HCT116 (cell line): ENCODE measurements at regions not wholly inside any gene's neighbourhood (a gene's known extent, or its start where the extent isn't known, plus 50 kb on each side); places are given as distances from the start of the nearest gene placed in this dataset.

Experiments used
- ATAC-seq: fragments of 200-7000 bp; cut with Tn5 transposase; 2 replicates; pipeline ENCODE4 v1.9.1; 2020; ENCODE audit warnings: mild to moderate bottlenecking, moderate library complexity
- BruUV-seq: library from RNA; stranded (reverse); fragments of 400-500 nt; replicated peaks from 2 replicates; lab custom pipeline; 2021; lab: Mats Ljungman, UMichigan
- CTCF ChIA-PET: fragments of 300-600 bp; sonication (Branson Sonifier 250); formaldehyde crosslinking; loops from one replicate; lab custom pipeline; 2021; ENCODE audit warnings: antibody characterized with exemption; lab: Charles Lee
- POLR2A ChIA-PET: fragments of 300-600, 350-600 bp; sonication (Branson Sonifier 250); formaldehyde crosslinking; loops from one replicate; lab custom pipeline; 2021; ENCODE audit warnings: antibody characterized with exemption; lab: Charles Lee
- RAD21 ChIA-PET, 2 experiments: fragments of 300-600 bp; sonication (Branson Sonifier 250); formaldehyde crosslinking; loops; one replicate each; lab custom pipeline; 2023; ENCODE audit warnings: low total read pairs in 2 of 2; ENCODE audit not compliant: uncharacterized antibody in 2 of 2, unreplicated experiment in 2 of 2, low non-redundant PET in 1 of 2; lab: Charles Lee
- DNase-seq: peaks from one replicate; pipeline ENCODE4 v3.0.0-alpha.2; 2010; ENCODE audit warnings: low read depth, low spot score
- H2AFZ ChIP-seq: fragments of 200-600 bp; shearing (Covaris generic), sonication (generic); 2 replicates; pipeline ENCODE4 v1.6.1; 2017; ENCODE audit warnings: low read depth, mixed run types, mixed read lengths, antibody characterized with exemption, low read length; ENCODE audit not compliant: poor library complexity, severe bottlenecking
- H3K27ac ChIP-seq: 2 replicates; pipeline ENCODE4 v1.5.1; 2012; ENCODE audit warnings: low read depth, low read length
- H3K27me3 ChIP-seq: fragments of 200-600 bp; sonication (generic); 2 replicates; pipeline ENCODE4 v1.6.1; 2016; ENCODE audit warnings: mixed run types, low read length, mixed read lengths; ENCODE audit not compliant: insufficient read depth
- H3K36me3 ChIP-seq, 2 experiments: fragments of 200-500 bp in 1 of 2; fragments of 200-600 bp in 1 of 2; sonication (Bioruptor generic) in 1 of 2; sonication (generic) in 1 of 2; 2 replicates each; pipeline versions ENCODE4 v1.5.1 to v1.6.1; 2014 to 2016; ENCODE audit warnings: low read length in 2 of 2, inconsistent platforms in 1 of 2, mixed read lengths in 1 of 2, mixed run types in 1 of 2; ENCODE audit not compliant: insufficient read depth in 2 of 2, control insufficient read depth in 1 of 2
- H3K4me1 ChIP-seq, 2 experiments: fragments of 200-600 bp in 1 of 2; sonication (generic) in 1 of 2; 2 replicates each; pipeline versions ENCODE4 v1.5.1 to v1.6.1; 2012 to 2017; ENCODE audit warnings: low read length in 2 of 2, inconsistent platforms in 1 of 2, mild to moderate bottlenecking in 1 of 2, mixed read lengths in 1 of 2, mixed run types in 1 of 2, moderate library complexity in 1 of 2; ENCODE audit not compliant: insufficient read depth in 2 of 2, control insufficient read depth in 1 of 2
- H3K4me2 ChIP-seq: fragments of 200-600 bp; sonication (generic); 2 replicates; pipeline ENCODE4 v1.6.1; 2017; ENCODE audit warnings: mixed run types, low read length, mixed read lengths
- H3K4me3 ChIP-seq, 2 experiments: fragments of 200-600 bp in 1 of 2; sonication (generic) in 1 of 2; replicated peaks in 1 of 2; 2 replicates each; pipeline ENCODE4 v1.5.1; 2011 to 2016; ENCODE audit warnings: low read length in 2 of 2, control low read depth in 1 of 2, low read depth in 1 of 2, mild to moderate bottlenecking in 1 of 2, mixed read lengths in 1 of 2, mixed run types in 1 of 2
- H3K79me2 ChIP-seq: fragments of 200-600 bp; sonication (generic); 2 replicates; pipeline ENCODE4 v1.6.1; 2017; ENCODE audit warnings: mild to moderate bottlenecking, mixed run types, low read length, moderate library complexity, mixed read lengths; ENCODE audit not compliant: insufficient read depth
- H3K9ac ChIP-seq: fragments of 200-600 bp; sonication (generic); 2 replicates; pipeline ENCODE4 v1.6.1; 2016; ENCODE audit warnings: low read length, mixed read lengths
- H3K9me2 ChIP-seq: fragments of 200-600 bp; sonication (generic), shearing (Covaris generic); 2 replicates; pipeline ENCODE4 v1.6.1; 2017; ENCODE audit warnings: mixed run types, mild to moderate bottlenecking, moderate library complexity; ENCODE audit not compliant: insufficient read depth
- H3K9me3 ChIP-seq, 2 experiments: fragments of 200-500 bp in 1 of 2; fragments of 200-600 bp in 1 of 2; sonication (Bioruptor generic) in 1 of 2; sonication (generic) in 1 of 2; 2 replicates each; pipeline ENCODE4 v1.6.1; 2014 to 2017; ENCODE audit warnings: low read length in 2 of 2, mixed read lengths in 2 of 2, inconsistent platforms in 1 of 2, low read depth in 1 of 2, mild to moderate bottlenecking in 1 of 2, mixed run types in 1 of 2, moderate library complexity in 1 of 2; ENCODE audit not compliant: control insufficient read depth in 1 of 2, insufficient read depth in 1 of 2
- H4K20me1 ChIP-seq: fragments of 200-600 bp; sonication (generic), shearing (Covaris generic); 2 replicates; pipeline ENCODE4 v1.6.1; 2017; ENCODE audit warnings: mixed run types, mild to moderate bottlenecking, moderate library complexity; ENCODE audit not compliant: insufficient read depth
- ATF3 ChIP-seq: IDR thresholded peaks from 2 replicates; pipeline ENCODE4 v1.6.1; 2012
- CTCF ChIP-seq, 3 experiments: fragments of 200-600 bp in 1 of 3; sonication (generic) in 1 of 3; IDR thresholded peaks in 2 of 3; conservative IDR thresholded peaks in 1 of 3; 2 replicates each; pipeline ENCODE4 v1.5.1; 2012 to 2017; ENCODE audit warnings: low read depth in 2 of 3, low read length in 2 of 3, antibody characterized with exemption in 1 of 3, borderline replicate concordance in 1 of 3, control low read depth in 1 of 3, mild to moderate bottlenecking in 1 of 3, mixed read lengths in 1 of 3, mixed run types in 1 of 3, moderate library complexity in 1 of 3; ENCODE audit not compliant: insufficient read depth in 1 of 3
- ELF1 ChIP-seq: IDR thresholded peaks from 2 replicates; pipeline ENCODE4 v1.6.1; 2012; ENCODE audit warnings: low read depth, borderline replicate concordance
- RAD21 ChIP-seq: IDR thresholded peaks from 2 replicates; pipeline ENCODE4 v1.6.1; 2012; ENCODE audit warnings: low read depth, mild to moderate bottlenecking
- REST ChIP-seq: IDR thresholded peaks from 2 replicates; pipeline ENCODE4 v1.6.1; 2012; ENCODE audit warnings: low read depth
- TCF7L2 ChIP-seq: IDR thresholded peaks from 2 replicates; pipeline ENCODE4 v1.7.0; 2011; ENCODE audit warnings: borderline replicate concordance, inconsistent platforms; ENCODE audit not compliant: insufficient read depth, insufficient read length; ENCODE audit errors: extremely low read depth
- ZNF274 ChIP-seq: fragments of 200-500 bp; sonication (Bioruptor generic); IDR thresholded peaks from 2 replicates; pipeline ENCODE4 v1.6.1; 2014; ENCODE audit warnings: mild to moderate bottlenecking, low read depth, low read length, inconsistent platforms
- intact Hi-C: fragments of 100-400 bp; cut with micrococcal nuclease; formaldehyde crosslinking; loops from 2 replicates; pipeline ENCODE4 v1.10.0; 2022

- intact Hi-C loops = loop anchor here (1.0 to 10.0 kb wide), 5 partner anchors 342 to 1976 kb away; partner anchors contain the start of gene TMTC2
- peaks cover 0 to 16% of the 10 kb centered on the region in 2 experiments; a peak in 2 of 4 replicates for H3K4me1 ChIP-seq
- H3K4me3 ChIP-seq = no peak overlapping the region
- no peak overlapping the region for H3K9ac ChIP-seq
- H3K27ac ChIP-seq = no peak overlapping the region
- H3K79me2 ChIP-seq = no peaks in the 10 kb centered on the region
- no peak overlapping the region for H3K4me2 ChIP-seq
- H3K27me3 ChIP-seq = no peaks in the 10 kb centered on the region
- no peaks in the 10 kb centered on the region for H4K20me1 ChIP-seq
- ChIA-PET CTCF (interaction anchor here (0.7 to 1.8 kb wide), 6 partner anchors 339 to 1816 kb away, joined by 3 to 11 read pairs (median 4); no protein-coding TSS in a partner anchor), RAD21 (interaction anchor here in 1 of 2 experiments (1.0 to 1.4 kb wide), 2 partner anchors 677 to 1745 kb away, joined by 3 to 4 read pairs; no protein-coding TSS in a partner anchor), POLR2A (no interaction called here)
- peak; percentile 90 for ATAC-seq
- DNase-seq = peak; percentile 42
- no peak overlapping the region for H2AFZ ChIP-seq
- no TSS peak for BruUV-seq
- H3K9me3 ChIP-seq = no peaks in the 10 kb centered on the region
- H3K9me2 ChIP-seq = no peaks in the 10 kb centered on the region
- no peaks in the 10 kb centered on the region for H3K36me3 ChIP-seq
- TF ChIP-seq TCF7L2 (no peak), ATF3 (no peak), ELF1 (no peak), RAD21 (peak; percentile 78), CTCF (IDR thresholded peaks at IDR 0.05 in 2 of 3, conservative IDR thresholded peaks at IDR 0.05 in 1 of 3; ENCODE audit: borderline replicate concordance in 1 of 3, insufficient read depth in 1 of 3, low read depth in 2 of 3, low read length in 2 of 3) (peak; percentile 41 to 77 (median 65); a peak in 5 of 6 replicates), REST (no peak), ZNF274 (no peak)
Measured at GRCh38 chr12:84502907-84503787, 409.5 kb downstream of the SLC6A15 start.
